Stimulated activated CD4-positive, alpha-beta T cell treated with anti-CD3 and anti-CD28 coated beads, Interleukin-4, amount 100 ng/mL, for 1 hour (primary cell): ENCODE measurements at regions not wholly inside any gene's neighbourhood (a gene's known extent, or its start where the extent isn't known, plus 50 kb on each side); places are given as distances from the start of the nearest gene placed in this dataset.
"Not testable (repeated sequence)": the region's sequence is repeated elsewhere in the genome, so short reads cannot be mapped to it uniquely, and the experiment has no call there.

Experiments used
- DNase-seq: peaks from one replicate; pipeline ENCODE4 v3.0.0-alpha.2; 2020

- DNase-seq = no peak
Observed at GRCh38 chr12:94856324-94856723, 147.2 kb downstream of the NDUFA12 start.

- DNase-seq = no peak
Observed at GRCh38 chr12:94855853-94856252, 147.6 kb downstream of the NDUFA12 start.

- no peak for DNase-seq
Observed at GRCh38 chr12:94851396-94852028, 152.0 kb downstream of the NDUFA12 start.

GRCh38 chr12:94849411-94849976, 154.0 kb downstream of the NDUFA12 start:
- DNase-seq = no peak

GRCh38 chr12:94848966-94849365, 154.5 kb downstream of the NDUFA12 start:
- DNase-seq = no peak

DNA sequence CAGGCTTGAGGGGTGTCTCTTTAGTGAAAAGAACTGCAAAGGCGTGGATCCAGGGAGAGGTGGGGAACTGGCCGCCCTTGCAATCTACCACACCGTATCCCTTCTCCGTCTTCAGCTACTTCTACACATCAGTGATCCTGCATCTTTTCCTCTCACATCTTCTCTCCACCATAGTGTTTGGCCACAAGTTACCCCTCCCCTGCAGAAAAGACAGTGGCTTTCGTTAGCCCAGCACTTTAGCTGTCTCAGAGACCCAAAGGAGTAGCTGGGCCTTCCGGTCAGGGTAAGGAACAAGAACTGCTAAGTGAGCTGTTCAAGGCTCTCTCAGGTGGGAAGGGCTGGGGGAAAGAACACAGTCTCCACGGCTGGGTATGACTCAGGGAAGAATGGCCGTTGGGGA, 158.4 kb downstream of the NDUFA12 start:
- no peak for DNase-seq

GRCh38 chr12:94844452-94844851, 159.0 kb downstream of the NDUFA12 start:
- no peak for DNase-seq

DNA sequence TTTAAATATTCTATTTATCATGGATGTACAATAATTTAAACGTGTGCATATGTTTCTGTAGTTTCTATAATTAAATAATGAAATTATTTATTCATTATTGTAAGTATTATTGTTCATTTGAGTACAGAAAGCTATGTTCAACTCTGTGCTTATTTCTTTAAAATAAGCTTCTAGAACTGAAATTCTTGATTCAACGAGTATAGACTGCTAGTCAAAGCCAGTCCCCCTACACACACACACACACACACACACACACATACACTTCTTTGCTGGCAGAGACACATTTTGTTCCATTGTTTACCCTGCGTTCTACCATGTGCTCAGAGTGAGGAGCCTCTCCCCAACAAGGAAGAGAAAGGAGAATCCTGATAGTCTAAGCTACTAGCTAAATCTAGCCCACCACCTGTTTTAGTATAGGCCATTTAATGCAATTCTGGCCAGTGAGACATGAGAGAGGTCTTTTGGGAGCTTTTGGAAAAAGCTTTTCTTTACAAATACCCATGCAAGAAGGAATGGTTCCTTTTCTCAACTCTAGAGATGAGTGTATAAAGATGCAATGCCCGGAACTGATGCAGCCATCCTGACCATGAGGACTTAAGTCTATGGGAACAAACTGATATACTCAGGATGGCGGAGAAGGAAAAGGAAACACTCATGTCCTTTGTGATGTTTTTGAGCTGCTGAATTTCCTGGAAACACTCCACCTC, 161.4 kb downstream of the NDUFA12 start:
- no peak for DNase-seq

GRCh38 chr12:94841177-94841576, 162.3 kb downstream of the NDUFA12 start:
- DNase-seq = no peak

GRCh38 chr12:94839347-94839746, 164.2 kb downstream of the NDUFA12 start:
- no peak for DNase-seq

- DNase-seq = not testable (repeated sequence)
Observed at GRCh38 chr12:94836952-94837670, 166.4 kb downstream of the NDUFA12 start.

GRCh38 chr12:94834036-94834625, 169.4 kb downstream of the NDUFA12 start:
- DNase-seq = no peak

DNA sequence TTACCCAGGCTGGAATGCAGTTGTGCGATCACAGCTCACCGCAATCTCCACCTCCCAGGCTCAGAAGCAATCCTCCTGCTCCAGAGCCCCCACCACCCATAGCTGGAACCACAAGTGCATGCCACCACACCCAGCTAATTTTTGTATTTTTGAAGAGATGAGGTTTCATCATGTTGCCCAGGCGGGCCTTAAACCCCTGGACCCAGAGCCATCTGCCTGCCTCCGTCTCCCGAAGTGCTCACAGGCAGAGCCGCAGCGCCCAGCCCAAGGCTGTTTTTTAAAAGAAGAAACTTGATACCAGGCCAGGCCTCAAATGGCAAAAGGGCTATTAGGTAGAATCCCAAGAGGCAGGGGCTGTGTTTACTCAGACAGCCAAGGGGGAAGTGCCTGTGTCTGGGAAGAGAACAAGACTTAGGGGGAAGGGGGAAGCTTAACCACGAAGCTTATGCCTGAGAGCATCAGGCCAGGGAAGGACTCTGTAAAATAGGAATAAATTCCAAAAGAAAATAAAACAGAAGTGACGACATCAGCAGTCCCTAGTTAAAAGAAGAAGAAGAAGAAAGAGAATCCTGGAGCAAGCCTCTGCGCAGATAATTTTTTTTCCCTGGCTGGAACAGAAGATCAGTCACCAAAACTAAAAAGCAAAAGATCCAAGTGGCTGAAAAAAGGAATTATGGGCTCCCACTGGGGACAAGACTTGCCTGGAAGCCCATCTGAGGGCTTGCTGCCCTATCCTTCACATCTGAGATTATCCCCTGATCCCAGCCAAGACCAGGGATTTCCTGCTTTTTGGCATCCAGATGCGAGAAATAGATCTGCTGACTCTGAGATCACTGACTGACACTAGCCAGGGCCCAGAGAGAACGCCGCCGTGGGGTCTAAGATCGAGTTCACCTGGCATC, 170.5 kb downstream of the NDUFA12 start:
- DNase-seq = no peak

GRCh38 chr12:94832105-94832504, 171.4 kb downstream of the NDUFA12 start:
- DNase-seq = no peak

DNA sequence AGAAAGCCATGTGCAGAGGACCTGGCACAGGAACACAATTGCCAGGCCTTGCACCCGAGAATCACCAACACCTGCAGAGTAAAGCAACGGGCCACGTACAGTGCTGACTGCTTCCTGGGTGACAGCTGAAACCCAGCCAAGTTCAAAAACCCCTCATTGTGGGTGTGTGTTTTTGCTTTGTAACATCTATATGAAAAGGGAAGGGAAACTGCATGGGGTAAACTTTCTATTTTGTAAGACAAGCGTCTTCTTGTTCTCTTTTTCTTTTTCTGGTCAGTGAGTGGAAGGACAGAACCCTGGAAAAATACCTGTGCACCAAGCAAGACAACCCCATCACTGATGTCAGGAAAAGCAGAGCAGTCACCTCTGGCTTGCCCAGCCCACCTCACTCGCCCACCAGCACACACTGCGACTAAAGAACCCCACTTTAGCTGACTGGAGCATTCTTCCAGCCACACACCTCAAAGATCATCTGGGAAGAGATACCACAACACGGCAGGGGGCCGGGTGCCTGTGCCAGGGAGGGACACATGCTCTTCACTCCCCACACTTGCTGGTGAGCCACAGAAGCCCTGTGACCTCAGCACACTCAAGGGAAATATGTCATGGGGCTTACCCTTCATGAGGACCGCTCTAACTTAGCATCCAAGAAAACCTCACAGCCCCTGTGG, 172.3 kb downstream of the NDUFA12 start:
- no peak for DNase-seq

DNA sequence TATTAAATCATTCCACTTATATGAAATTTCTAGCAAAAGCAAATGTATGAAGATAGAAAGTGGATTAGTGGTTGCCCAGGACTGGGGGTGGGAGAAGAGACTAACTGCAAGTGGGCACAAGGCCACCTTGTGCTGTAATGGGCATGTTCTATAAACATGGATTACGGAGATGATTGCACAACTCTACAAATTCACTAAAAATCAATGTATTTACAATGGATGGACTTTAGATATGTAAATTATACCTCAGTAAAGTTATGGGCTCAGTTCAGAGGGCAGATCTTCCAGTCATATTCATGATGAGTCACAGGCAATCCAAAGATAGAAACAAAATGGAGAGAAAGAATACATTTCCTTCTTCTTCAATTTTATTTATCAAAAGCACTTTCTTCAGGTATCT, 173.9 kb downstream of the NDUFA12 start:
- no peak for DNase-seq

DNA sequence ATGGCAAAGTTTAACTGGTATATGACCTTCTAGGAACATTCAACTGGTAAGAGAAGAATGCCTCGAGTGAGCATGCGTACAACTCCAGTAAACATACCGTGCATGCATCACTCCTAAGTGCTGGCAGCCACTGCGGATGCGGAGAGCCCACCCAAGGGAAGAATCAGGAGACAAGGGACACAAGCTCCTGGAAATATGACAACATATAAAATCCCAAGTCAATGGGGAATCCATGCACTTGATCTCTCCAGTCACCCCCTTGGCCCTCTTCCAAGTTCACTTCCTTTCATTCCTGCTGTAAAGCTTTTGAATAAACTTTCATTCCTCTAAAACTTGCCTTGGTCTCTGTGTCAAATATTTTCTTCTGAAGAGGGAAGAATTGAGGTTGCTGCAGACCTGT, 168.7 kb upstream of the TMCC3 start:
- DNase-seq = no peak

GRCh38 chr12:94817695-94818075, 167.3 kb upstream of the TMCC3 start:
- DNase-seq = no peak

DNA sequence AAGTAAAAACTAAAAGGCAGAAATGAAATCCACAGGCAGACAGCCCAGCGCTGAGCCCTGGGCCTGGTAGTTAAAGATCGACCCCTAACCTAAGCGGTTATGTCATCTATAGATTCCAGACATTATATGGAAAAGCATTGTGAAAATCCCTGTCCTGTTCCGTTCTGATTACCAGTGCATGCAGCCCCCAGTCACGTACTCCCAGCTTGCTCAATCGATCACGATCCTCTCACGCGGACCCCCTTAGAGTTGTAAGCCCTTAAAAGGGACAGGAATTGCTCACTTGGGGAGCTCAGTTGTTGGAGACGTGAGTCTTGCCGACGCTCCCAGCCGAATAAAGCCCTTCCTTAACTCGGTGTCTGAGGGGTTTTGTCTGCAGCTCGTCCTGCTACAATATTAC, 166.8 kb upstream of the TMCC3 start:
- DNase-seq = not testable (repeated sequence)

- DNase-seq = not testable (repeated sequence)
Observed at GRCh38 chr12:94816746-94817145, 166.4 kb upstream of the TMCC3 start.

- no peak for DNase-seq
Observed at GRCh38 chr12:94815958-94816357, 165.6 kb upstream of the TMCC3 start.

DNA sequence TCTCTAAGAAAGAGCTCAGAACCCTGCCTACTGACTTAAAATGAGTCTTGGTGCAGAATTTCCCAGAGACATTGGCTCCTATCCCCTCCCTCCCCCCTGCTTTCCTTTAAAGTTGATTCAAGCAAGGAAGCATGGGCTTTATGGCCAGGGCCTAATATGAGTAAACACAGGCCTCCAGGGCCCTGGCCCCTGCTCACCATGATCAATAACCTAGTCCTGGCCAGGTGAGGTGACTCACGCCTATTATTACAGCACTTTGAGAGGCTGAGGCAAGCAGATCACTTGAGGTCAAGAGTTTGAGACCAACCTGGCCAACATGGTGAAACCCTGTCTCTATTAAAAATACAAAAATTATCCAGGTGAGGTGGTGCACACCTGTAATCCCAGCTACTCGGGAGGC, 165.1 kb upstream of the TMCC3 start:
- no peak for DNase-seq
